HepG2 (cell line): ENCODE measurements at regions not wholly inside any gene's neighbourhood (a gene's known extent, or its start where the extent isn't known, plus 50 kb on each side); places are given as distances from the start of the nearest gene placed in this dataset.
A peak's percentile ranks its signal among the peaks of the same experiment; 100 is the strongest.

ENCODE experiments used
- ARID5B ChIP-seq: IDR thresholded peaks from 2 replicates; pipeline ENCODE4 v1.4.0; 2020; ENCODE audit warnings: mild to moderate bottlenecking, missing genetic modification reagents
- CSRNP1 ChIP-seq: sonication (generic); formaldehyde crosslinking; IDR thresholded peaks from 2 replicates; pipeline ENCODE4 v1.8.1; 2023; ENCODE audit warnings: mild to moderate bottlenecking, missing genetic modification reagents
- ERF ChIP-seq: IDR thresholded peaks from 2 replicates; pipeline ENCODE4 v1.6.1; 2018; ENCODE audit warnings: missing biosample characterization, missing genetic modification reagents
- HDAC6 ChIP-seq: fragments of 200-600 bp; sonication (generic); IDR thresholded peaks from 2 replicates; pipeline ENCODE4 v1.7.0; 2017; ENCODE audit warnings: mild to moderate bottlenecking, antibody characterized with exemption, low read length, low read depth
- HMGA1 ChIP-seq: sonication (generic); formaldehyde crosslinking; conservative IDR thresholded peaks from 2 replicates; pipeline ENCODE4 v1.4.0; 2020; ENCODE audit warnings: missing genetic modification reagents
- MIER3 ChIP-seq: IDR thresholded peaks from 2 replicates; pipeline ENCODE4 v1.6.1; 2016; ENCODE audit warnings: missing compliant biosample characterization, borderline replicate concordance
- MLX ChIP-seq: IDR thresholded peaks from 2 replicates; pipeline ENCODE4 v1.6.1; 2016
- PAXIP1 ChIP-seq: sonication (generic); formaldehyde crosslinking; conservative IDR thresholded peaks from 2 replicates; pipeline ENCODE4 v1.4.0; 2020; ENCODE audit warnings: mild to moderate bottlenecking, missing genetic modification reagents, moderate library complexity
- SAP130 ChIP-seq: IDR thresholded peaks from 2 replicates; pipeline ENCODE4 v1.6.1; 2016; ENCODE audit warnings: low read depth
- SYNCRIP ChIP-seq: fragments of 200-400 bp; formaldehyde crosslinking; IDR thresholded peaks from 2 replicates; pipeline ENCODE4 v1.6.1; 2018; ENCODE audit warnings: mild to moderate bottlenecking, low read depth, low read length; ENCODE audit not compliant: insufficient read depth
- TOPORS ChIP-seq: sonication (generic); formaldehyde crosslinking; IDR thresholded peaks from 2 replicates; pipeline ENCODE4 v1.8.0; 2023; ENCODE audit warnings: mild to moderate bottlenecking, missing genetic modification reagents
- YY1 ChIP-seq: IDR thresholded peaks from 2 replicates; pipeline ENCODE4 v1.6.1; 2011; ENCODE audit warnings: low read length, low read depth, moderate library complexity, mild to moderate bottlenecking; ENCODE audit not compliant: insufficient read depth, insufficient replicate concordance
- ZNF513 ChIP-seq: sonication (generic); formaldehyde crosslinking; conservative IDR thresholded peaks from 2 replicates; pipeline ENCODE4 v1.5.0; 2020; ENCODE audit warnings: missing genetic modification reagents
- ZNF614 ChIP-seq: IDR thresholded peaks from 2 replicates; pipeline ENCODE4 v1.6.1; 2018; ENCODE audit warnings: missing biosample characterization, missing genetic modification reagents, inconsistent platforms, borderline replicate concordance
- ZNF704 ChIP-seq: sonication (generic); formaldehyde crosslinking; IDR thresholded peaks from 2 replicates; pipeline ENCODE4 v1.8.1; 2023; ENCODE audit warnings: mild to moderate bottlenecking, inconsistent platforms, moderate library complexity, missing genetic modification reagents, borderline replicate concordance

- no peak for TF ChIP-seq ZNF513
- no peak for TF ChIP-seq TOPORS (CRISPR knock-in tag)
- TF ChIP-seq CSRNP1 (CRISPR knock-in tag), result no peak
- peak; percentile 73; the same call in 1 of the 2 replicates for TF ChIP-seq ZNF614 (CRISPR knock-in tag)
- TF ChIP-seq HDAC6, result no peak
- peak; percentile 57; the same call in 1 of the 2 replicates for TF ChIP-seq MIER3 (CRISPR knock-in tag)
- peak; percentile 79 for TF ChIP-seq PAXIP1 (CRISPR knock-in tag)
- 0 out of 2 replicates have a peak, but pooled peaks have one; percentile 54 for TF ChIP-seq SAP130 (CRISPR knock-in tag)
- no peak for TF ChIP-seq YY1
- peak; percentile 74 for TF ChIP-seq MLX
- TF ChIP-seq ERF (CRISPR knock-in tag), result peak; percentile 74
- TF ChIP-seq HMGA1, result no peak
- peak; percentile 98 for TF ChIP-seq ARID5B (CRISPR knock-in tag)
- no peak for TF ChIP-seq ZNF704 (CRISPR knock-in tag)
- no peak for TF ChIP-seq SYNCRIP
Measured at GRCh38 chr7:115678086-115678982, 352.2 kb downstream of the TFEC start (continued).
